Activated naive CD4-positive, alpha-beta T cell treated with Interleukin-2 at 50 U/mL for 16 hours (primary cell): ENCODE measurements at regions not wholly inside any gene's neighbourhood (a gene's known extent, or its start where the extent isn't known, plus 50 kb on each side); places are given as distances from the start of the nearest gene placed in this dataset.

Experiments used
- DNase-seq: peaks from one replicate; pipeline ENCODE4 v3.0.0-alpha.2; 2020

- DNase-seq, result no peak
Observed at GRCh38 chr10:2980791-2981360, 86.5 kb upstream of the PFKP start.

GRCh38 chr10:2980116-2980515, 87.2 kb upstream of the PFKP start:
- no peak for DNase-seq

- DNase-seq, result no peak
Observed at GRCh38 chr10:2979306-2979705, 88.0 kb upstream of the PFKP start.

- no peak for DNase-seq
Observed at GRCh38 chr10:2978574-2979273, 88.6 kb upstream of the PFKP start.

- DNase-seq, result no peak
Observed at GRCh38 chr10:2978111-2978510, 89.2 kb upstream of the PFKP start.

DNA sequence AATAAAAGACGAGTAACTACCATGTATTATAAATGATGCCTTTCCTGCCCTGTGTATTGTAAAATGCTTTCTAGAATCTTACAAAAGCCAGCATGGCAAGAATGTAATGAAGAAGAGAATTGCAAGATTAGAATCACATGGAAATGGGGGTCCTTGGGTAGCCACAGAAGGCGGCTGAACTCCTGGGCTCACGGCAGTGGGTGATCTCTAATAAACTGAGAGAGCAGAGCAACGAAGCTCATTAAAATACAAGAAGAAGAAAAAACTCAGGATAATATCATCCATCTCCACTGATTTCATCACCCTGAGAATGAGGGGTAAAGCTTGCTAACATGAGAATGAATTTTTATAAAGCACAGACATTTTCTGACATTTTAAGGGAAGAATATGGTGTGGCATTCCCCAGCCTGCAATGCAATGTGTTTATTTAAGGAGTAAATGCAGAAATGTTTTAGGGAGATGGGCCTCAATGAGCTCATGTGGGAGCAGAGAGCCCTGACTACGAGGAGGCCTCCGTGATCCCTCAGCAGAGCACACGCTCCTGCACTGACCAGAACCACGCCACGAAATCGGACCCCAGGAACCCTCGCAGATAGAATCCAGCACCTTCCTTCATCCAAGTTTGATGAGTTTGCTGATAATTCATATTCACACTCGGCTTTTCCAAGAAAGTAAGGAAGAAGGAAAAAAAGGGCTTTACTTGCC, 92.7 kb upstream of the PFKP start:
- DNase-seq, result no peak

DNA sequence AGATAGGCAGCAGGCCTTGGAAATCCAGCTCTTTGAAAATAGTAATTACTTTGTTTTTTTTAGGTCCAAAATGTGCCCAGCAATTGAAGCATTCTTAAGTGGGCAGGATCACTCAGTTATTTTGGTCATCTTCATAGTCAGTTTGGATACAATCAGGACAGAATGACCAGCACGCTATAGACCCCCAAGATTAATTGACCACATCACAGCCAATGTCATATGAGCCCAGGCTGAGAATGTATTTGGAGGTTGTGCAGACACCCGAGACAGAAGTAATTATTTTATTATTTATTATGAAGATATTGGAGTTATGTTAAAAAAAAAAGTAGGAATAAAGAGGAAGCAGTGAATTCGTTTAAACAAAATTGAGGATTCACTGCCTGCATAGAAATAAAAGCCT, 93.3 kb upstream of the PFKP start:
- no peak for DNase-seq

DNA sequence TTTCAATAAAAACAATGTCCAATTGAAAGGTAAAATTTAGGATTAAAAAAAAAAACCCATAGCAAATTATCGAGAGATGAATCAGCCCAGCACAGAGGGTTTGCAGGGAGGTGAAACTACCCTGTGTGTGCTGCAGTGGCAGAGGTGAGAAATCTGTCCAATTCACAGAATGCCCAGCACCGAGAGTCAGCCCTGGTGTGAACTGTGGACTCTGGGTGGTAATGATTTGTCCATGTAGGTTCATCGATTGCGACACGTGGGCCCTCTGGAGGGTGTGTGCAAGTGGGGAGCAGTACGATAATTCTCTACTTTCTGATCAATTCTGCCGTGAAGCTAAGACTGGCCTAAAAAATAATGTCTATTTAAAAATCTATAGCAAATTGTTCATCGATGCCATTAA, 94.5 kb upstream of the PFKP start:
- no peak for DNase-seq

- DNase-seq, result no peak
Observed at GRCh38 chr10:2972216-2972615, 95.1 kb upstream of the PFKP start.

GRCh38 chr10:2970190-2970823, 97.0 kb upstream of the PFKP start:
- no peak for DNase-seq

GRCh38 chr10:2968401-2969058, 98.8 kb upstream of the PFKP start:
- DNase-seq, result no peak

DNA sequence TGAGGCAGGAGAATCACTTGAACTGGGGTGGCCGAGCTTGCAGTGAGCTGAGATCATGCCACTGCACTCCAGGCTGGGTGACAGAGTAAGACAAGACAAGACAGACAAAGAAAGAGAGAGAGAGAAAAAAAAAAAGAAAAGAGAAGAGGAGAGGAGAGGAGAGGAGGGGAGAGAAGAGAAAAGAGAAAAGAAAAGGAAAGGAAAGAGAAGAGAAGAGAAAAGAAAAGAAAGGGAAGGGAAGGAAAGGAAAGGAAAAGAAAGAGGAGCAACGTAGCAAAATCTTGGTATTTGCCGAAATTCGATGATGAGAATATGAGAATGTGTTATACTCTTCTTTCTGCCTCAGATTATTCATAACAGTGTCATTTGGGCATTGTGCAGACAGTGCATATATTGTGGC, 101.2 kb upstream of the PFKP start:
- no peak for DNase-seq

- DNase-seq, result no peak
Observed at GRCh38 chr10:2964632-2965296, 102.6 kb upstream of the PFKP start.

GRCh38 chr10:2963889-2964631, 103.3 kb upstream of the PFKP start:
- no peak for DNase-seq

- no peak for DNase-seq
Observed at GRCh38 chr10:2962194-2962593, 105.2 kb upstream of the PFKP start.

GRCh38 chr10:2958659-2959058, 108.7 kb upstream of the PFKP start:
- DNase-seq, result no peak

DNA sequence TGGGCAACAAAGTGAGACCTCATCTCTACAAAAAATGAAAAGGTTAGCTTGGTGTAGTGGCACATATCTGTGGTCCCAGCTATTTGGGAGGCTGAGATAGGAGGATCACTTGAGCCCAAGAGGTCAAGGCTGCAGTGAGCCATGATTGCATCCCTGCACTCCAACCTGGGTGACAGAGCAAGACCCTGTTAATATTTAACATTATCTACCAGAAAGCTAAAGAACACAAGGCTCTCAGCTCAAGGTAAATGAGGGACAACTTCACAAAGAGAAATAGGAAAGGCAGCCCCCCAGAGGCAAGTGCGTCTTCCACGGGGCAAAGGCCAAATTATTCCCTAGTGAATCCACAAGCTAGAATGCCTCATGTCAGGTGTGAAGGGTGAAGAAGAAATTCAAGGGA, 109.6 kb upstream of the PFKP start:
- DNase-seq, result no peak

GRCh38 chr10:2955064-2955463, 112.3 kb upstream of the PFKP start:
- DNase-seq, result no peak

- DNase-seq, result no peak
Observed at GRCh38 chr10:2953495-2953894, 113.9 kb upstream of the PFKP start.

DNA sequence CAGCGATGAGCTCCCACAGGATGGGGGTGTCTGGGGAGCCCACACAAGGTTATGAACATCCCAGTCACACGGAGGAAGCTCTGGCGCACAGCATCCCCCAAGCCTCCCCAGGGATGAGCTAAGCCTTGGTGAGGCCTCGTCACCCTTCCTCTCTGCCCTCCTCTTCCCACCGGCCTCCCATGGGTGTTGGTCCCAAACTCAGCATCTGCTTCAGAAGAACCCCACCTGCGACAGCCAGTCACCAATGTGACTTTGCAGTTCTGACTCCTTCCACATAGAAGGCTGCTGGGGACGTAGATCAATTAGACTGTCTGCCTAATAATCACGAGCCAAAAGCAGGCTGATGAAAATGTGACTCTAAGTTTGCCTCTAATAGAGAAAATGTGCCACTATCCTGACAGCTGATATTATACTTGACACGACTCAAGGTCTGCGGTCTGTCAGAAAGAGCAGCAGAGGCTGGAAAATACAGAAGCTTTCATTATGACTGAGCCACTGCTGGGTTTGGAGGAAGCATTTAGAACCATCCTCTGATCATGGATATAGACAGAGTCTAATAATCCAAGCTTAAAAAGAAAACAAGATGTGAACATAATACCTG, 116.0 kb upstream of the PFKP start:
- no peak for DNase-seq

GRCh38 chr10:2950546-2950945, 116.8 kb upstream of the PFKP start:
- no peak for DNase-seq

- DNase-seq, result peak; percentile 70
Observed at GRCh38 chr10:2949948-2950354, 117.4 kb upstream of the PFKP start.
